AG08395 (cell line): ENCODE measurements at regions not wholly inside any gene's neighbourhood (a gene's known extent, or its start where the extent isn't known, plus 50 kb on each side); places are given as distances from the start of the nearest gene placed in this dataset.

ENCODE experiments used
- DNase-seq: peaks from one replicate; pipeline ENCODE4 v3.0.0; 2012; ENCODE audit warnings: mixed read lengths, low spot score

DNA sequence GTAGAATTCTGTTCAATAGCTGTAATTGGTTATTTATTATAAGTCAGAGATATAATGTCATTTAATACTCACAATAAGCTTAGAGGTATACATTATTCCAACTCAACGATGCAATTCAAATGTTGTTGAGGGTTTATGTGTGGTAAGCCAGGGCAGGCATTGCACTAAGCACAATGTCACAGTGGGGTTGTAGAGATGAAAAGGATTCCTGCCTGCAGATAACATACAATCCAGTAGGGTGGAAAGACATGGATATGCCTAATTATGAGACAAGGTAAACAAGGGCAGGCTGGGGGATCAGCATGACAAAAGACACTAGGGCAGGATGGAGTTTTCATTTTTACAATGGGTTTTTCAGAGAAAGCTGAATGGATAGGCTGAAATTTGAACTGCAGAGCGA is 98.7 kb upstream of the PALM2AKAP2 start:
- DNase-seq, result no peak

DNA sequence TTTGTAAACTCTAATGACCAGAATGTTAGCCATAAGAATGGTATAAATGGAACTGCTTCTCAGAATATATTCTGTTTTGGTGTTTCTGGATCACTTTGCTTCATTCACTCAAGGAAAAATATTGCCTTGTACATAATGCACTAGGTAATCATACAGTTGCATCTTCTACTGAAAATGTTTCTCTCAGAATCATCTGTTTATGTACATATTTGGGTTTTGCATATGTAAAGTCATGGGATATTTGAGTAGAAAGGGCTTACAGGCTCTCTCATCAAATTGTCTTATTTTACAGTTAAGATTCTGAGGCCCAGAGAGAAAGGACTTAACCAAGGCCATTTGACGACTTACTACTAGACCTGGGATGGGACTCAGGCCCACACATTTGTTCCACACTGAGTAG is 97.8 kb upstream of the PALM2AKAP2 start:
- DNase-seq, result no peak

DNA sequence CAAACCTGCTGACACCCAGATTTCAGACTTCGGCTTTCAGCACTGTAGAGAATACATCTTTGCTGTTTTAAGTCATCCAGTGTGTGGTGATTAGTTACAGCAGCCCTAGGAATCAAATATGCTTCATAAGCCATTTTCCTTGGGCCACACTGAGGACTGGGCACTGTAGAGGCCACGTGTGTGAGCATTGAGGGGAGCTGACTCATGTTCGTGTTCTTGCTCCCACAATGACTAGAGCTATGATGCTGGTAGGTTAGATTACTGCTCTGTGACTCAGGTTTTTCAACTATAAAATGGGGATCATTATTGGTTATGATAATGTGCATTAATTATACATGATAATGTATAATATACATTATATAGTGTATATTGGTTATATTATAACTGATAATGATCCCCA is 96.5 kb upstream of the PALM2AKAP2 start:
- peak; percentile 10 for DNase-seq

DNA sequence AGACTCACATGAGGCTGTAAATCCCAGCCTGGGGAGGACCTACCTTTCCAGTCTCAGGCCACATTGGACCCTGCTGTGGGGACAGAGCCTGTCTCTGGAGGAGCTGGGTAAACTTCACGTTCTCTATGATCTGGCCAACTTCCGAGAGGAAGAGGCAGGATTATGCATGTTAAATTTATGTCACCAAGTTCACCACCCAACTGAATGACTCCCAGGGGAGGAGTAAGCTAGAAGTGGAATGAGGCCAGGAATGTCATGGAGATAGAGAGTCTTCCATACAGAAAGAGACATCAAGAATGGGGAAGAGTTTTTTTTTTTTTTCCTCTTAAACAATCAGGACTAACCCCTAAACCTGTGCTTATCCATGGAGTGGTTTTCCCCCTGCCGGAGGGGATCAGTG is 90.3 kb upstream of the PALM2AKAP2 start:
- no peak for DNase-seq

DNA sequence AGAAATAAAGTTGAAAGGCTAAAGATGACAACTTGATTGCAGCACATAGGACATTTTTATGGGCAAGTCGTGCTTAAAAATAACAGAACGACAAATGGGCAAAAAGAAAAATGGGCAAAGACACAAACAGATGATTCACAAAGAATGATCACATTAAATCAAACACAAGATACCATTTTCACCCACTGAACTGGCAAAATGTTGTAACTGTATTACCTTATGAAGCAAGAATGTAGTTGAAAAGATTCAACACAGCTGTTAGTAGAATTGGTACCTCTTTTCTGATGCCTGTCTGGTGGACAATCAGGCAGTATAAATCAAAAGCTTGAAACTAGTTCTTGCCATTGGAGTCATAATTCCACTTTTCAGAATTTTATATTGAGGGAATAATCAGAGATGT is 81.0 kb upstream of the PALM2AKAP2 start:
- peak; percentile 28 for DNase-seq

DNA sequence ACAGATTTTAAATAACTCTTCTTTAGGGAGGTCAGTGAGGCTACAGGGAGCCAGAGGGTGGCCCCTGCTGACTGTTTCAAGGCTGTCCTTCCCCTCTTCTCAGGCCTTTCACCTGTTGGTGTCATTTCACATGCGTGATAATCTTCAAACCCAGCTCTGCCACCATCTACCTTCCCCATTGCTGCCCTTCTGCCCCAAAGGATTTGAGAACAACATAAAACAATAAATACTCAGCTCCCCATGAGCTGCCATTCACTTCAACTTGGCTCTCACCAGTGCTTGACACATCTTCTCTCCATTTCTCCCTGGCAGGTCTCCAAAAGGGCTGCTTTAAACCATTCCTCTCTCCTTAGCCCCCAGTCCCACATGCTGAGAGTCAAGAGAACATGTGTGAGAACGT is 75.5 kb upstream of the PALM2AKAP2 start:
- no peak for DNase-seq

DNA sequence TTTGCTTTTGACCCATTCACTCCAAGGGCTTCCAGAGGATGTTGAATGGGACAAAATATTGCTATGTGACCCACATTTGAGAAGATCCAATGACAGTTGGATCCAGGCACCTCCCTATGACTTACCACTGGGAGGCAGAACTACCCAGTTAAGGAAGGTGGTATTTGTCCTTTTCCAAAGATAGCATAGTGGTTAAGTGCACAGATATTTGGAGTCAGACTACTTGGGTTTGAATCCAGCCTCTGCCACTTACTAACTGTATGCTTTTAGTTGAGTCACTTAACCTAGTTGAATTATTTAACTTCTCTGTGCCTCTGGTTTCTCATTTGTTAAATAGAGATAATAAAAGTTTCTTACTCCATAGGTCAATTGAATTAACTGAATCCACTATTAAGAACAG is 74.5 kb upstream of the PALM2AKAP2 start:
- DNase-seq, result no peak

DNA sequence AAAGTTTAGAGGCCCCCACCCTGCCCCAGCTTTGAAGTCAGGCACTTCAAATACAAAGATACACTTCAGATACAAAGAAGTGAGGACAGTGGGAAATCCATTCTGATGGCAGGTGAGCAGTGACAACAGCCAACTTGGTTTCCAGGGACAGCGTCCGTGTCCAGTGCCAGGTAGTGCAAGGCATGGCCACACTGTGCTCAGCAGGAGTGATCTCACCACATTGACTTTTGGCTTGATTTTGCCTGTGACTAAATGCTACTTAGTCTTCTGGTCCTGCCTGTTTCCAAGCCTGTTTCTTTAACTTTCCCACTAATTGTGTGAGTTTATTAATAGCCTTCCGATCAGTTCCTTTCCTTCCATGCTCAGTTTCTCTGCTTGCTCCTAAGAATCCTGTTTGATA is 72.6 kb upstream of the PALM2AKAP2 start:
- DNase-seq, result no peak

DNA sequence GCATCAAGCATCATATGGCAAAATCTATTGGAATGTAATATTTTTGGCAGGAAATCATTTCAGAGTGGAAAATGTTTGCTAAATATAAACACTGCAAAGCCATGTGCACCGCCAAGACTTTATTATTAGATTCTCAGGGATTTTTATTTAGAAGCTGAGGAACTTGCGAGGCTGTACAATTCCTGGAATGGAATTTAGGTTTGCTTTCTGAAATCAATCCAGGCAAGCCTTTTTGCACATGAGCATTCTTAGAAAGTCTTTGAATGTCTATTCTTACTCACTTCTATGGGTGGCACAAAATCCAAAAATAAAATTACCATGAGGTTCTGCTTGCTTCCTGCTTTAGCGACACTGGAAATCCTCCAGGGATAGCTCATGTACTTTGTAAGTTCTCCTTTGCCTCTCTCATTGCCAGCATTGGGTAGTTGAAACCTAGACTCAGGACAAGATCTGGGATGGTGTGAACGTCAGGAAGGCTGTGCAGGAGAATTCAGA is 71.5 kb upstream of the PALM2AKAP2 start:
- DNase-seq, result peak; percentile 23

DNA sequence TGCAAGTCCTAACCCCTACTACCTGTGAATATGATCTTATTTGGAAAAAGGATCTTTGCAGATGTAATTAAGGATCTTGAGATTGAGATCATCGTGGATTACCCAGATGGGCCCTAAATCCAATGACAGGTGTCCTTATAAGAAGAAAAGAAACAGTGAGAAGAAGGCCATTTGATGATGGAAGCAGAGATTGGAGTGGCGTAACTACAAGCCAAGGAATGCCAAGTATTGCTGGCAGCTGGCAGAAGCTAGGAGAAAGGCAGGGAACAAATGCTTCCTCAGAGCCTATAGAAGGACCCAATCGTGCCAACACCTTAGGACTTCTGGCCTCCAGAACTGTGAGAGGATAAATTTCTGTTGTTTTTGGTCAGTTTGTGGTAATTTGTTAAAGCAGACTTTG is 70.1 kb upstream of the PALM2AKAP2 start:
- DNase-seq, result no peak

DNA sequence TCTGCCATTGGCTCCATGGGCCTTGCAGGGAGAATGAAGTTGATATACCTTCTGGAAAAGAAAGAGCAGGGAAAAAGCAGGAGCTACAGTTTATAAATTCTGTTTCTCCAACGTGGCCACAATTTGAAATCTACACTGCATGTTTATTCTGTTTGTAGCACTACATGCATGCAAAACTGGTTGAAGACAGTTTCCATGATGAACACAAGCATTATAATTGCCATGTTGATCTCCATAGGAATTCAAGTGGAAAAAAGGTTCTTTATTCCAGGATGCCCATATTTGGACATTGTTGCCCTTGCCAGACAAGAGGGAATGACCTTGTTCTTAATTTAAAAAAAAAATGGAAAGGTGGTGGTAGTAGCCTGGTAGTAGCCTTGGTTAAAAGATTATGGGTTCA is 69.2 kb upstream of the PALM2AKAP2 start:
- no peak for DNase-seq

DNA sequence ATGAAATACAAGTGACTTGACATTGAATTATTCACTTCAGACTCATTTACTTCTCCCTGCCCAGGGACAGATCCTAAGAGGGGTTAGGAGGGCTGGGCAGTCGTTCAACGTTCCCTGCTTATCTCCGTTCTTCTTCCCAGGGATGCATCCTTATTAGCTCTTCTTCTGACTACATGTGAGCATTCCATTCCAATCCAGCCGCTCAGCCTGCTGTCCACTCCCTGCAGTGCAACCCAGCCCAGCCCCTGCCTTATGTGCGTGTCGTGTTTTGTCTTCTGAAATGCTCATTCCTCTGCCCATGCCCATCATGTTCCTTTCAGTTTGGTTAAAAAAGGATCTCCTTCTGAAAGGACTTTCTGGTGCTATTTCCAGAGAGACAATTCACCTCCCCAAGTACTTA is 64.7 kb upstream of the PALM2AKAP2 start:
- no peak for DNase-seq

DNA sequence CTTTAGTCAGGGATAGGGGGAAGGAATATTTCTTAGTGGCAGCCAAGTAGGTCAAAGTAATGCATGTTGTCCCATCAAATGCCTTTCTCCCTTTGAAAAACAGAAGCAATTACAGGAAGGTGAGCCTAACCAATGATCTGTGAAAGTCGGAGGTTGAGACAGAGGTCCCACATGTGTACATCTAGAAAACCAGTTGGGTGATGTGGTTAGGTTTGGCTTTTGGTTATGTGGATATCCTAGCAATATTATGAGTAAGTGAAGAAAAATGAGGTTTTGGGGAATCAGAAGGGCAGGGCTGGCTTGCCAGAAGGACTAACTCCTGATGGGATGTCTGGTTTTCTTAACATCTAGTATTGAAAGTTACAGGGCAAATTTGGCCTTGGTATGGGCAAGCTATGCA is 63.4 kb upstream of the PALM2AKAP2 start:
- DNase-seq, result peak; percentile 8

DNA sequence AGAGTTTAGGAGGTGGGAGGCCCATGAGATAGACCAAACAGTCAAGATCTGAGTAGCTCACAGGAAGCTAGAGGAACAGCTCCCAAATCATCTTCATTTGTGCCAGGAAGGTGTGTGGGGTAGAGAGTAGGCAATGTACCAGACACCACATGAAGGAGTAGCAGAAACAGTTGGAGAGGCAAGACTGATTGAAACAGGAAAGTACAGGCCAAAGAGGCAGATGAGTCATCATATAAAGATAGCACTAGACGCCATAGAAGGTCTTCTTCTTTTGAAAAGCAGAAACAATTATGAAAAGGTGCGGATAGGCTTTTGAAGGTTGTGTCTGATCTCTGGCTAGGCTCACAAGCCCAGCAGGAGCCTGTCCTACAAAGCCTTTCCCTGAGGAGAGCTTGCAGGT is 62.7 kb upstream of the PALM2AKAP2 start:
- no peak for DNase-seq

DNA sequence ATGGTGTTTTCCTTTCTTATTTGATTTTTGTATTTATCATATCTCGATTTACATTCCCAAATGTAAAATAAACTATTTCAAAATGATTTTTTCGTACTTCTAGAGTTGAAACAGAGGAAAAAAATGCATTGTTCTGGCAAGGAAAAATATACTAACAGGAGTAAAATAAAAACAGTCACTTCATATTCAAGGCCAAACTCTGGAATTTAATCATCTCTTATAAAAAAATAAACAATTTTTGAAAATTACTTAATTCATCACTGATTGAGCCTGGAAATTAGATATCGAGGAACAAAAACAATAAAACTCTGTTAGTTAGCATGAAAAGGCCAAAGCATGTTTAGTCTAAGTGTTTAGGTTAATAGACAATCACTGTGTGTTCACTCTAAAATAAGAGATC is 61.1 kb upstream of the PALM2AKAP2 start:
- no peak for DNase-seq

DNA sequence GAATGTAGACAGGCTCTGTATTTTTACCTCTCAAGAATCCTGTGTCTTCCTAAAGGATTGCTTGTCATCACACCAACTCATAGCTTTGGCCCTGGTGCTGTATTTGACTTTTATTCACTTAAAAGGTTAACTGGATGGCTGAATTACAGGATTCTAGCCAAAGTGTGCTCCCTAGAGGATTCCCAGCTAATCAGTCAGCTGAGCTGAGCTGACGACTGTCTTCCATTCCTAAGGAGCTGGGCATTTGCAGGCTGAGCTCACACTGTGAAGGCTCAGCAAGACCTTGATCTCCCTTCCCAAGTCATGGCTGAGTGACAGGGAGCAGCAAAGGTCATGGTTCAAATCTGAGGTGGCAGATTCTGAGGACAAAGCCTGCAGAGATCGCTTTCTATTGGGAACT is 59.0 kb upstream of the PALM2AKAP2 start:
- peak; percentile 12 for DNase-seq

DNA sequence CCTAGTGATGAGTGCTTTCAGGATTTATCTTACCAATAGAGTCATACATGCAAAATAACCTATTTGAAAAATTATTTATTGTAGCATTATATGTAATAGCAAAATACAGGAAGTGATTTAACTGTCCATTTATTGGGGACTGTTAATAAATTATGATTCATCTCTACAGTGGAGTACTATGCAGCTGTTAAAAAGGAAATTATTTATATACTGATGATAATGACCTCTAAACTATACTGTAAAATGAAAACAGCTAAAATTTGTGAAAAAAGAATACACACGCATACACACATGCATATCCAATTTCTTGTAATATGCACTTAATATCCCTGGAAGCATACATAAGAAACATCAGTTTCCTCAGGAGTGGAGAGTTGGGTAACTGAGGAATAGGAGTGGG is 58.0 kb upstream of the PALM2AKAP2 start:
- no peak for DNase-seq

DNA sequence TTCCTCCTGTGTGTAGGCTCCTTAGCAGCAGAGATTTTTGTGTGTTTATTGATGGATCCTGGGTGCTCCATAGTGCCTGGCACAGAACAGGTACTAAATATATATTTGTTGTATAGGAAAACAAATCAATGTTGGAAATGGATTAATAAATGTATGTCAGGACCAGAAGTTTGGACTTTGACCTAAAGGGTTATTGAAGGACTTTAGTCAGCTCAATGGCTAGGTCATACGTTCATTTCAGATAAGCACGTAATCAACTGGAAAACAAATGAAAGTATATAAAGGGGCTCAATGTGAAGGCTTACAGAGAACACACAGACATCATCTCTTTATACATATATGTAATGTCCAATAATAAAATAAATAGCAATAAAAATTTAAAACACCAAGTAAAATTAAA is 56.2 kb upstream of the PALM2AKAP2 start:
- DNase-seq, result no peak

DNA sequence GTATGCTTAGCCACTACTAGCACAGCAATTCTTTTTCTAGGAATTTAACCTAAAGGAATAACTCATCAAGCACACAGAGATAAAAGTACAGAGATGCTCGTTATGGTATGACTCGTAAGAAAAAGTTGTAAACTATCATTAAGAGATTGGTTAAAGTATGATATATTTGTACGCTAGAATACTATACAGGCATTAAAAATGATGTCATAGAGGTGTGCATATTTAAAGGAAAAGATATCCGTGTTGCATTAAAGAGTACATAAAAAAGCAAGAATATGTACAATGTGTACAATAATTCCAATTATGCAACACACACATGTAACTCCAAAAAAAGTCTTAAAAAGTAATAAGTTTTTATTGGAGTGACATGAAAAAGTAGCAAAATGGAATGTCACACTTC is 54.5 kb upstream of the PALM2AKAP2 start:
- DNase-seq, result no peak

DNA sequence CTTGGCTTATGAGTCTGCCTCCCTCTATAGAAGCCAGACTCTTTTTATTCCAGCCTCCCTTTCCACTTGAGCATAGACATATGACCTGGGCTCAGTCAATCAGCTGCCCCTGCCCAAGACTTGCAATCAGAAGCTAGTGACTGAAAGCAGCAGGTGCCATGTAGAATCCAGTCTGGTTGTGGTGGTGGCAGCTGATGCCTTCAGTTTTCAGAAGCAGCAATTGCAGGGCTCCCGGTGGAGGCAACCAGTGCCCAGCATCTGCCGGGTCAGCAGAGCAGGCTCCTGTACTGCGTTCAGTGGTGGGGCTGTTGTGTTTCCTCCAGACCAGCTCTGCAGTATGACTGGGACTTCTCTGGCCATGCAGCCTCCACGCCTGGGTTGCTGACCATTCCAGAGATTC is 53.9 kb upstream of the PALM2AKAP2 start:
- no peak for DNase-seq

DNA sequence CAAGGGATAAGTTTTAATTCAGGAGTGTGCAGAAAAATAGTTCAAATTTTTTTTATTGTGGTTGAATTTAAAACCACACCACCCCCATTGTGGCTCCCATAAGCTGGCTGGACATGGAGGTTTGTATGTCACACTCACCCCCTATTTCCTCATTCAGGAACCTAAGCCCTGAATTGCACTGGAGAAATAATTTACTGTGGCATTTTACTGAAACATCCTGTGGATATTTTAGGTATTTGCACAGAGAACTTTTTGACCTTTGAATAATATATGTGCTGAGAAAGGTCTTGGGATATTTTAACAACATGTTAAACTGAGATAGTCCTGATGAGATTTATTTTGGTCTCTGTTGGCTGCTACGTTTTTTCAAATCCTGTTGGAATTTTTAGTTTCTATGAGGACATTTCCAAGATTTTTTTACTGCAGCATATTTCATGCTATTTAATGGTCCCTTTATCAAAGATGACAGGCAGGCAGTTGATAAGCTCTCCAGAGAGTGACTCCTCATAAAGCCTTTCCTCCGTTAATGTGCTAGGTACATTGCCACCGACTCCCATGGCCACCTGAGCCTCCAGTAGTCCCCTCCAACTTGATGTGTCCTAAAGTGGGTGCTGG is 51.2 kb upstream of the PALM2AKAP2 start:
- no peak for DNase-seq

DNA sequence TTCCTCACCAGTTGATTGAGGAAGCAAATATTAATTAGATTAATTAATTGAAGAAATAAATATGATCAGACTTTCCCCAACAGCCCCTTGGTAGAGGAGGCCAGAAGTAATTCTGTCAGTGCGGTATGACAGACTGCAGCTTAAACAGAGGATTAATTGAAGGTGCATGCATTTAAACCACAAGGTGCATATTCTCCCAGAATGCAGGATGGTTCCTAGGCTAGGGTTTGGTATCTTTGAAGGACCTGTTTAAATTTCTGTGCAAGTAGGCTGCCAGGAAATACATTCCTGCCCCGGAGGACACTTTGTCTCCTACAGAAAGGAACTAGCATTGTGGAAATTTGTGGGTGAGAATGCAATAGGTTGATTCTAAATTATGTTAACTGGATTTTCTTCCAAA is 50.5 kb upstream of the PALM2AKAP2 start:
- no peak for DNase-seq
